Subcutaneous abdominal adipose tissue (tissue), 5 donors: ENCODE measurements at regions not wholly inside any gene's neighbourhood (a gene's known extent, or its start where the extent isn't known, plus 50 kb on each side); places are given as distances from the start of the nearest gene placed in this dataset.

Experiments used
- H3K27ac ChIP-seq: one replicate; pipeline ENCODE4 v1.7.0; 2013; ENCODE audit warnings: low read depth, mild to moderate bottlenecking, inconsistent platforms, low read length, moderate library complexity
- H3K27me3 ChIP-seq, 5 donors: one replicate each; pipeline ENCODE4 v1.7.0; 2013; ENCODE audit warnings: low read length in 5 of 5, inconsistent platforms in 1 of 5; ENCODE audit not compliant: control insufficient read depth in 5 of 5, insufficient read depth in 4 of 5
- H3K36me3 ChIP-seq, 5 donors: one replicate each; pipeline ENCODE4 v1.7.0; 2013; ENCODE audit warnings: low read length in 5 of 5; ENCODE audit not compliant: control insufficient read depth in 5 of 5, insufficient read depth in 5 of 5
- H3K4me1 ChIP-seq, 5 donors: one replicate each; pipeline ENCODE4 v1.7.0; 2013; ENCODE audit warnings: low read length in 5 of 5, mild to moderate bottlenecking in 3 of 5, moderate library complexity in 1 of 5; ENCODE audit not compliant: control insufficient read depth in 5 of 5, insufficient read depth in 5 of 5
- H3K4me3 ChIP-seq, 5 donors: one replicate each; pipeline ENCODE4 v1.7.0; 2013; ENCODE audit warnings: low read length in 5 of 5, low read depth in 1 of 5
- H3K9ac ChIP-seq, 5 donors: one replicate each; pipeline ENCODE4 v1.7.0; 2013; ENCODE audit warnings: low read length in 5 of 5, mild to moderate bottlenecking in 4 of 5, moderate library complexity in 3 of 5
- H3K9me3 ChIP-seq, 5 donors: one replicate each; pipeline ENCODE4 v1.7.0; 2013; ENCODE audit warnings: low read length in 5 of 5; ENCODE audit not compliant: control insufficient read depth in 5 of 5
- donor health status: healthy.
- donor health status: healthy.
- donor health status: healthy.
- donor health status: healthy.
- donor health status: healthy.

DNA sequence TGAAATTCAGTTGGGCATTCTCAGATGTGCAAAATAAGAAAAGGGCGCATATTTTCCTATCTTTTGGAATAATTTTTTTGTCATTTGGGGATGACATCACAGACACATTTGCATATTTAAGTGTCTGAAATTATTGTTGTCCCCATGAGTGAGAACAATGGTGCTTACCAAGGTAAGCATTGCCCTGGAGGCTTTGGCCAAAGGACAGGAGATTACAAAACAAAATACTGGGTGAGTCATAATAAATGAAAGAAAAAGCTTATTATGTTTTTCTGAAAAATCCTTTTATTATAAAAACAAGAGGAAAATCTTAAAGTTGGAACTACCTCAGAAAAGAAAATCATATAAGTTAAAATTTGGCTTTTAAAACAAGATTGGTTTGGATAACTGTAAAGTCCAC lies 254.9 kb downstream of the BTG1 start:
- Histone ChIP-seq H3K27ac (no peak overlapping the region), H3K9me3 (no peaks in the 10 kb centered on the region)

DNA sequence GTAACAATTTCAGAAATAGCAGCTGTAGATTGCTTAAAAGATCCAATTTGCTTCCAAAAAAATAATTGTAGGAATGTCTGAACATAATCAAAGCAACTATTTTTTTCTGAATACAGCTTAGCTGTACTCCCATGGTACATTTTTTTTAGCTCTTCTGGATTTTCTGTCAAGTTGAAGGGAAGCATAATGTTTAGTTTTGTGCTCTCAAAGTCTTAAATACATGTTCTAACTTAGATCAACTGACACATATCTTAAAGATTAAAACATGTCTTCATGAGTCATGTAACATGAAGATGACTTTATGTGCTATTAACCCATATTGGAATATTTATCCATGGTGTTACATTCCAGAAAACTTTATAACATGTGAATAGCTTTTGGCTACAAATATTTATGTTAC lies 255.7 kb downstream of the BTG1 start:
- Histone ChIP-seq H3K9ac (no peak overlapping the region), H3K27ac (no peak overlapping the region), H3K36me3 (no peaks in the 10 kb centered on the region), H3K27me3 (no peaks in the 10 kb centered on the region), H3K4me3 (no peak overlapping the region), H3K9me3 (no peaks in the 10 kb centered on the region), H3K4me1 (peaks cover 0 to 13% (median 5%) of the 10 kb centered on the region in 5 donors)

More for the DNA sequence above, 254.9 kb downstream of the BTG1 start:
- no peak overlapping the region for H3K4me3 ChIP-seq
- peaks cover 0 to 13% (median 5%) of the 10 kb centered on the region in 5 donors for H3K4me1 ChIP-seq
- H3K27me3 ChIP-seq: no peaks in the 10 kb centered on the region
- H3K9ac ChIP-seq: no peak overlapping the region
- no peaks in the 10 kb centered on the region for H3K36me3 ChIP-seq

DNA sequence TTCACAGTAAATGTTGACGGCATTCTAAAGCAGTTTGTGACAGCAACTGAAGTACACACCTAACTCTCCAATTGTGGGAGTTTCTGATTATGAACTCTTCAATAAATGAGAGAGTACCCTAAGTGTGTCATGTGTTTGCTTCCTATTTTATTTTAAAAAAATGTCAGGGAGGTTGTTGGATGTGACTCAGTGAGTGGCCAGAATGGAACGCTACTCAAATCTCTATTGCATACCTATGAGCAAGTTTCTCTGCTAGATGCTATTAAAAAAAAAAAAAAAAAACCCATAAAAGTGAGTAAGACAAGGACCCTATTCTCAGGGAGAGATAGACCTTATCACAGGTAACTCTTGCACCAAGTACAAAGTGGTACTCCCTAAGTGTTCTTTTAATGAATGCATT lies 256.6 kb downstream of the BTG1 start:
- Histone ChIP-seq H3K27ac (no peak overlapping the region), H3K9ac (no peak overlapping the region), H3K27me3 (no peaks in the 10 kb centered on the region), H3K4me1 (peaks cover 0 to 14% (median 5%) of the 10 kb centered on the region in 5 donors), H3K9me3 (no peaks in the 10 kb centered on the region), H3K36me3 (no peaks in the 10 kb centered on the region), H3K4me3 (no peak overlapping the region)

DNA sequence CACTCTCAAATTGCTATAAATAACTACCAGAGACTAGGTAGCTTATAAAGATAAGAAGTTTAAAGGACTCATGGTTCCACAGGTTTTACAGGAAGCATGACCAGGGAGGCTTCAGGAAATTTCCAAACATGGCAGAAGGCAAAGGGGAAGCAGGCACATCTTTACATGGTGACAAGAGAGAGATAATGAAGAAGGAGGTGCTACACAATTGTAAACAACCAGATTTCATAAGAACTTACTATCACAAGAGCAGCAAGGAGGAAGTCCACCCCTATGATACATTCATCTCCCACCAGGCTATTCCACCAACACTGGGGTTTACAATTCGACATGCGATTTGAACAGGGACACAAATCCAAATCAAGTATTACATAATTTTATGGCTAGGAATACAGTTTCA lies 257.7 kb downstream of the BTG1 start:
- Histone ChIP-seq H3K27ac (no peak overlapping the region), H3K9me3 (no peaks in the 10 kb centered on the region), H3K36me3 (no peaks in the 10 kb centered on the region), H3K27me3 (no peaks in the 10 kb centered on the region), H3K4me1 (peaks cover 0 to 11% (median 0%) of the 10 kb centered on the region in 5 donors), H3K9ac (no peak overlapping the region), H3K4me3 (no peak overlapping the region)

DNA sequence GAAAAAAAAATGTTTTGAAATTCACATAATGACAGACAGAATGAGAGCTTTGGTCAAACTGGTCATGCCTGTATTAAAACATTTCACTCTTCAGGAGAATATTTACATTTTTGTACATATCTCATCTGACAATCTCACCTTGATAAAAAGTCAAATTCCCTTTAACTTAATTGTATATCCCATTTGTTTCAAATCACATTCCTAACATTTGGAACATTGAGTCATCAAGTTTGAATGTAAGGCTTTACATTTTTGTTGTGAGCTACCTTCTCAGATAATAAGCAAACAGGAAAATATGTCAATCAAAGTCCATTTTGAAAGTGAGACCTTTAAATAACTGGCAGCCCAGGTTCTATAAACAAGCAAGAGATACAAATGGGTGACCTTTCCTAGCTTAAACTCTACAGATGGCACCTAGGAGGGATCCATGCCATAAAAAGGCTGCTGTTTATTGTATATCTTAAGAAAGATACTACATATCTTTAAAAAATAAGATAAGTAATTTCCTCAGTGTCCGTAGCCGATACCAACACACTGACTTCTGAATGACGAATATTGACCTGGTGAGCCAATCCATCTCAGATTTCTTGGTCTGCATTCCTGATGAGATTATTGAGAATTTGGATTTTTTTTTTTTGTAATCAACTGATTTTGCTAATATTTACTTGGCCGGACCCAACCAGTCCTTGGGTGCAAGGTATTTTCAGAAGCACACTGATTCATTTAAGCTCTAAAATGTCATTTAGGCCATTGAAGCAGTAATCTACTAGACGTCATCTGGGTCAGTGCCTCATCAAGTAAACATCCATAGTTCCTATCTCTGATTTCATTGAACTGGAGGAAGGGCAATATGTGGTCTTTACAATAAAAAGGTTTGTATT lies 259.6 kb downstream of the BTG1 start:
- no peaks in the 10 kb centered on the region for H3K9me3 ChIP-seq
- H3K4me3 ChIP-seq: no peak overlapping the region
- no peak overlapping the region for H3K27ac ChIP-seq
- peaks cover 0 to 5% (median 0%) of the 10 kb centered on the region in 5 donors for H3K4me1 ChIP-seq
- H3K9ac ChIP-seq: no peak overlapping the region
- no peaks in the 10 kb centered on the region for H3K36me3 ChIP-seq
- no peaks in the 10 kb centered on the region for H3K27me3 ChIP-seq

DNA sequence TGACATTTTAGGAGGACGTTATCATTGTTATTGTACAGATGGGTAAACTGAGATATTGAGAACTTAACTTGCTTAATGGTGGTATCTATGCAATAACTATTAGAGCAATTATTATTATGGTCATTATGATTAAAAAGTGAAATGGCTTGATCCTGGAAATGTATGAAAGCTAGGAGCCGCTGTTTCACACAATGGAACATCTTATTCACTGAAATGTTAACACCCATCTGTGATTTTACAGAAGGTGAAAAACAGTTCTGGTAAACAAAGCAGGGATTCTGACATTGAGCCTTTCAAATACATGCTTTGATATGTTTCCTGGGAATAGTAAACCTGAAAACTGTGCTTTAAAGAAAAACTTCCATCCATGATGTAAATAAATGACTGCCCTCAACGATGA lies 261.4 kb downstream of the BTG1 start:
- Histone ChIP-seq H3K4me1 (peaks cover 0 to 5% (median 0%) of the 10 kb centered on the region in 5 donors), H3K9me3 (no peaks in the 10 kb centered on the region), H3K27ac (no peak overlapping the region), H3K27me3 (no peaks in the 10 kb centered on the region), H3K36me3 (no peaks in the 10 kb centered on the region), H3K4me3 (no peak overlapping the region), H3K9ac (no peak overlapping the region)

DNA sequence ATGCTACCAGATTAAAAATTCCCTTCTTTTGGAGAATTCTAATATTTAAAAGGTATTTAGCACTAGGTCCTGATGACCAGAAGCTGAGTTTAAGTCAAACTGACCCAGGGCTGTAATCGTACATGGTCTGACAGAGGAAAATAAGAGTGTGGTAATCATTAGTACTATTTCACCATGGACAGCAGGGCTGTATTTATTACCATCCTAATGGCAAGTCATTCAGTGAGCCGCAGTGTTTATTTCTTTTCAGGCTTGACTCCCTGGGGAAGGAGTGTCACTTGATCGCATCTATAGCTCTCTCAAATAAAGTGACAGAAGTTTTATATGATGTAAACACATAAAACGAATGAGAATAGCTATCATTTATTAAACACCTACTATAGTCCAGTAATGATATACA lies 261.8 kb downstream of the BTG1 start:
- no peaks in the 10 kb centered on the region for H3K9me3 ChIP-seq
- no peak overlapping the region for H3K4me3 ChIP-seq
- peaks cover 0 to 5% (median 0%) of the 10 kb centered on the region in 5 donors for H3K4me1 ChIP-seq
- no peaks in the 10 kb centered on the region for H3K36me3 ChIP-seq
- no peak overlapping the region for H3K27ac ChIP-seq
- H3K27me3 ChIP-seq: no peaks in the 10 kb centered on the region
- H3K9ac ChIP-seq: no peak overlapping the region

DNA sequence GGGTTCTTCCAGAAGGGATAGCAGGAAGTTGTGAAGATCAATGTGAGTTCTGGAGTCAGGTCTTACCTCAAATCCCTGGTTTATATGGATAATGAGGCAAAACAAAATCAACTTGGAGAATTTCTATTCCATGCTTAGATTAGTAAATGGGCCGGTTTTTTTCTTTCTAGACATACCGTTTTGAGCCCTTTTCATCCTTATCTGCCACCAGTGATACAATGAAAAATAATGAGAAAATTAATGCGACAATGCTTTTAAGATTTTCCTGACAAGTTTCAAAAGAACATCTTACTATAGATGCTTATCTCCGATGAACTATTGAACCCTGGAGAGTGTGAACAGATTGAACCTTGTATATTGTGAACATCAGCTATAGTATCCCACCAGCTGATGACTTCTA lies 262.7 kb downstream of the BTG1 start:
- Histone ChIP-seq H3K27me3 (no peaks in the 10 kb centered on the region), H3K9ac (no peak overlapping the region), H3K4me1 (peaks cover 0 to 5% (median under 1%) of the 10 kb centered on the region in 5 donors), H3K36me3 (no peaks in the 10 kb centered on the region), H3K9me3 (no peaks in the 10 kb centered on the region), H3K4me3 (no peak overlapping the region), H3K27ac (no peak overlapping the region)

DNA sequence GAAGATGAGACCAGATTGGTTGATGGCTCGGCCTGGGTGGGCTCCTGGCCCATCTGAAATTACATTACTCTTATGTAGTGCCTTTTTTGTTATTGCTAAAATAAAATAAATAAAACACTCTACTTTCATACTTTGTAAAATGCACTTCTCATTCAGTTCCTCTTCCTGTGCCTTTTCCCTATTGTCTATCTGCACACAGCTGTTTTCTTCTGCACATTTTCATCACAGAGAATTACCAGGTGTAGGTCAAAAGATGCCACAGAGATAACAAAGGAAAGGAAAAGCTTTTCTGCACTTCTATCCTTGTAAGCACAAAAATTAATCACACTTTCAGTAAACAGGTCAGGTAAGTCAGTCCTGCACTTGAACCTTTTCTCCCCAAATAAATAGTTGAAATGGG lies 265.1 kb downstream of the BTG1 start:
- Histone ChIP-seq H3K27ac (no peak overlapping the region), H3K9ac (no peak overlapping the region), H3K36me3 (no peaks in the 10 kb centered on the region), H3K4me1 (peaks cover 0 to 11% (median 6%) of the 10 kb centered on the region in 5 donors), H3K9me3 (no peaks in the 10 kb centered on the region), H3K4me3 (no peak overlapping the region), H3K27me3 (no peaks in the 10 kb centered on the region)

DNA sequence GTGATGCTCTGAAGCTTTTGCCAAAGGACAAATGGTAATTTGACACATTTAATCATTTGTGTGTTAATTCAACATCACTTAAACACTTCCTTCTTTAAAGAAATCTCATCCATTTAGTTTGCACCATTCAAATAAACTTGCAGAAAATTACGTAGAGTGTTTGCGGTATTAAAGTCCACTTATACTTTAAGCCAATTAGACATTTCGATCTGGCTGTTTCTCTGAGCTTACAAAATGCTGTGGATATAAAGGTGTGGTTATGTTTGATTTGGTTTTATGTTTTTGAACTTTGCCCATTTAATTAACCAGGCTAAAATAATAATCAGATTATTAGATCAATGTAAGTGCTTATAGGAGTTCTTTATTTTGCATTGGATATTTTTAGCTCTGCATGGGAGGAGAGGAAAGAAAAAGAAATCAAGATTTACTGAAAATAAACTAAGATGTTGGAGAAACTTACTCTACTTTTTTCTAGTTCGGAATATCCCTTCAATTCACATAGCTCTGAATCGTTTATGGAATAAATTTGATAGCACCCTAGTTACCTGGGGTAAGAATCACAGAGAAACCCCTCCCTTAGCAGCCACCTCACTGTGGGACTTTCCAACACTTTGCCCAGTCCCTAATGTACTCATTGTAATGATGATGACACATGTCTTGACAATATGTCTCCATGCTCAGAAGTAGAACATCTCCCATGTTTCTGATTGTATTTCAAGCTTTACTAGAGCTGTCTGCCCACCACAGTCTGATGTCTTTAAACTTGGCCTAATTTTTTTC lies 268.0 kb downstream of the BTG1 start:
- no peaks in the 10 kb centered on the region for H3K36me3 ChIP-seq
- no peaks in the 10 kb centered on the region for H3K27me3 ChIP-seq
- H3K4me3 ChIP-seq: no peak overlapping the region
- no peak overlapping the region for H3K9ac ChIP-seq
- no peak overlapping the region for H3K27ac ChIP-seq
- no peaks in the 10 kb centered on the region for H3K9me3 ChIP-seq
- H3K4me1 ChIP-seq: peaks cover 0 to 11% (median 3%) of the 10 kb centered on the region in 5 donors
